HEK293 (cell line): ENCODE measurements at regions not wholly inside any gene's neighbourhood (a gene's known extent, or its start where the extent isn't known, plus 50 kb on each side); places are given as distances from the start of the nearest gene placed in this dataset.

ENCODE experiments used
- CTCF ChIA-PET: fragments of 350-600 bp; formaldehyde crosslinking; extraction: SDS; loops from one replicate; lab custom pipeline; 2021; ENCODE audit warnings: antibody characterized with exemption; lab: Yijun Ruan, JAX
- POLR2A ChIA-PET: fragments of 300-600 bp; formaldehyde crosslinking; extraction: SDS; loops from one replicate; lab custom pipeline; 2020; ENCODE audit warnings: antibody characterized with exemption, inconsistent platforms; lab: Yijun Ruan, JAX
- H3K27ac ChIP-seq: fragments of 200-500 bp; sonication (Bioruptor generic); 2 replicates; pipeline ENCODE4 v1.5.1; 2014; ENCODE audit warnings: low read depth, low read length, control low read depth, inconsistent platforms; ENCODE audit errors: extremely low read depth
- H3K36me3 ChIP-seq, 2 experiments: fragments of 200-500 bp in 1 of 2; sonication (Bioruptor generic) in 1 of 2; 1 replicate in 1 of 2; 2 replicates in 1 of 2; pipeline ENCODE4 v1.5.1; 2014 to 2017; ENCODE audit warnings: inconsistent platforms in 2 of 2, low read length in 2 of 2; ENCODE audit not compliant: control insufficient read depth in 2 of 2, insufficient read depth in 1 of 2
- H3K4me1 ChIP-seq: fragments of 200-500 bp; sonication (Bioruptor generic); 2 replicates; pipeline ENCODE4 v1.5.1; 2014; ENCODE audit warnings: mild to moderate bottlenecking, low read length, inconsistent platforms; ENCODE audit not compliant: control insufficient read depth, insufficient read depth
- H3K4me3 ChIP-seq: 2 replicates; pipeline ENCODE4 v1.5.1; 2011; ENCODE audit warnings: low read depth, mild to moderate bottlenecking, control low read depth, low read length, moderate library complexity
- H3K9me3 ChIP-seq: fragments of 200-500 bp; sonication (Bioruptor generic); 2 replicates; pipeline ENCODE4 v1.5.1; 2014; ENCODE audit warnings: low read depth, low read length, inconsistent platforms; ENCODE audit not compliant: control insufficient read depth, insufficient read depth
- BCL11A ChIP-seq: fragments of 450-650 bp; formaldehyde crosslinking; IDR thresholded peaks from 2 replicates; pipeline ENCODE4 v1.5.1; 2016; ENCODE audit warnings: low read depth, missing biosample characterization, missing genetic modification characterization
- ELK4 ChIP-seq: IDR thresholded peaks from 2 replicates; pipeline ENCODE4 v1.6.1; 2011; ENCODE audit warnings: mild to moderate bottlenecking, low read depth, low read length, borderline replicate concordance
- FEZF1 ChIP-seq: fragments of 450-650 bp; formaldehyde crosslinking; IDR thresholded peaks from 2 replicates; pipeline ENCODE4 v1.5.1; 2016; ENCODE audit warnings: missing biosample characterization, missing genetic modification characterization
- PATZ1 ChIP-seq: fragments of 450-650 bp; formaldehyde crosslinking; IDR thresholded peaks from 2 replicates; pipeline ENCODE4 v1.5.1; 2016; ENCODE audit warnings: missing biosample characterization, missing genetic modification characterization
- SALL2 ChIP-seq: fragments of 450-650 bp; formaldehyde crosslinking; IDR thresholded peaks from 2 replicates; pipeline ENCODE4 v1.5.0; 2017; ENCODE audit warnings: missing biosample characterization, mild to moderate bottlenecking, missing genetic modification characterization, borderline replicate concordance
- SETDB1 ChIP-seq: IDR thresholded peaks from one replicate; pipeline ENCODE4 v1.6.1; 2017; ENCODE audit warnings: mild to moderate bottlenecking, low read length, moderate library complexity, mixed read lengths; ENCODE audit not compliant: insufficient read length
- ZBTB48 ChIP-seq: fragments of 450-650 bp; formaldehyde crosslinking; IDR thresholded peaks from 2 replicates; pipeline ENCODE4 v1.5.1; 2016; ENCODE audit warnings: missing biosample characterization, missing genetic modification characterization
- ZBTB6 ChIP-seq: fragments of 450-650 bp; formaldehyde crosslinking; IDR thresholded peaks from 2 replicates; pipeline ENCODE4 v1.5.1; 2017; ENCODE audit warnings: missing biosample characterization, missing genetic modification characterization
- ZNF140 ChIP-seq: fragments of 450-650 bp; formaldehyde crosslinking; IDR thresholded peaks from 2 replicates; pipeline ENCODE4 v1.5.1; 2016; ENCODE audit warnings: missing biosample characterization, missing genetic modification characterization
- ZNF175 ChIP-seq: fragments of 450-650 bp; formaldehyde crosslinking; IDR thresholded peaks from 2 replicates; pipeline ENCODE4 v1.5.1; 2016; ENCODE audit warnings: missing biosample characterization, missing genetic modification characterization
- ZNF239 ChIP-seq: fragments of 450-650 bp; formaldehyde crosslinking; IDR thresholded peaks from 2 replicates; pipeline ENCODE4 v1.5.1; 2016; ENCODE audit warnings: missing biosample characterization, missing genetic modification characterization
- ZNF24 ChIP-seq: fragments of 450-650 bp; formaldehyde crosslinking; IDR thresholded peaks from 2 replicates; pipeline ENCODE4 v1.5.1; 2016; ENCODE audit warnings: missing biosample characterization, missing genetic modification characterization
- ZNF266 ChIP-seq: fragments of 450-650 bp; formaldehyde crosslinking; IDR thresholded peaks from 2 replicates; pipeline ENCODE4 v1.5.1; 2016; ENCODE audit warnings: missing biosample characterization, missing genetic modification characterization, low read depth
- ZNF350 ChIP-seq: fragments of 450-650 bp; formaldehyde crosslinking; IDR thresholded peaks from 2 replicates; pipeline ENCODE4 v1.5.0; 2017; ENCODE audit warnings: missing biosample characterization, mild to moderate bottlenecking, missing genetic modification characterization
- ZNF366 ChIP-seq: fragments of 450-650 bp; formaldehyde crosslinking; conservative IDR thresholded peaks from 2 replicates; pipeline ENCODE4 v1.5.1; 2016; ENCODE audit warnings: missing biosample characterization, missing genetic modification characterization
- ZNF398 ChIP-seq: fragments of 450-650 bp; formaldehyde crosslinking; IDR thresholded peaks from 2 replicates; pipeline ENCODE4 v1.5.1; 2017; ENCODE audit warnings: missing biosample characterization, missing genetic modification characterization
- ZNF426 ChIP-seq: fragments of 450-650 bp; formaldehyde crosslinking; IDR thresholded peaks from 2 replicates; pipeline ENCODE4 v1.5.1; 2017; ENCODE audit warnings: missing biosample characterization, missing genetic modification characterization, mild to moderate bottlenecking, inconsistent platforms, moderate library complexity
- ZNF48 ChIP-seq: fragments of 450-650 bp; formaldehyde crosslinking; IDR thresholded peaks from 2 replicates; pipeline ENCODE4 v1.5.1; 2016; ENCODE audit warnings: missing biosample characterization, missing genetic modification characterization
- ZNF518A ChIP-seq: fragments of 450-650 bp; formaldehyde crosslinking; conservative IDR thresholded peaks from 2 replicates; pipeline ENCODE4 v1.5.1; 2016; ENCODE audit warnings: low read depth, missing biosample characterization, missing genetic modification characterization
- ZNF670 ChIP-seq: fragments of 450-650 bp; formaldehyde crosslinking; IDR thresholded peaks from 2 replicates; pipeline ENCODE4 v1.5.1; 2016; ENCODE audit warnings: missing biosample characterization, missing genetic modification characterization, low read depth
- ZNF701 ChIP-seq: fragments of 450-650 bp; formaldehyde crosslinking; IDR thresholded peaks from 2 replicates; pipeline ENCODE4 v1.5.1; 2016; ENCODE audit warnings: missing biosample characterization, missing genetic modification characterization
- ZSCAN23 ChIP-seq: fragments of 450-650 bp; formaldehyde crosslinking; IDR thresholded peaks from 2 replicates; pipeline ENCODE4 v1.5.1; 2016; ENCODE audit warnings: missing biosample characterization, missing genetic modification characterization

- Histone ChIP-seq H3K27ac (no peak overlapping the region), H3K36me3 (no peaks in the 10 kb centered on the region), H3K4me1 (no peaks in the 10 kb centered on the region), H3K9me3 (no peaks in the 10 kb centered on the region), H3K4me3 (no peak overlapping the region)
- TF ChIP-seq ZNF24 (tag by site-specific recombination) (no peak), ZNF670 (tag by site-specific recombination) (no peak), ZNF701 (tag by site-specific recombination) (no peak), SALL2 (tag by site-specific recombination) (no peak), ZNF366 (tag by site-specific recombination) (no peak), ZNF239 (tag by site-specific recombination) (no peak), ZSCAN23 (tag by site-specific recombination) (no peak), ELK4 (no peak), ZNF175 (tag by site-specific recombination) (no peak), ZNF398 (no peak)
- CTCF ChIA-PET, result interaction anchor here (0.7 kb wide), 1 partner anchor 481 kb away, joined by 3 read pairs; no protein-coding TSS in a partner anchor
- POLR2A ChIA-PET, result no interaction called here
These were observed 67.8 kb upstream of the EPHA5 start for GRCh38 chr4:65738134-65738533.

GRCh38 chr4:65737672-65738071 is 67.4 kb upstream of the EPHA5 start:
- Histone ChIP-seq H3K4me1 (no peaks in the 10 kb centered on the region), H3K9me3 (no peaks in the 10 kb centered on the region), H3K4me3 (no peak overlapping the region), H3K27ac (no peak overlapping the region), H3K36me3 (no peaks in the 10 kb centered on the region)
- ChIA-PET POLR2A (no interaction called here), CTCF (no interaction called here)
- TF ChIP-seq FEZF1, result no peak
- TF ChIP-seq PATZ1, result no peak
- TF ChIP-seq ZNF350 (tag by site-specific recombination), result no peak
- no peak for TF ChIP-seq ZNF48
- no peak for TF ChIP-seq SETDB1
- no peak for TF ChIP-seq ZNF266 (tag by site-specific recombination)
- TF ChIP-seq ZNF140, result no peak
- TF ChIP-seq ZNF366 (tag by site-specific recombination), result no peak
- TF ChIP-seq BCL11A (tag by site-specific recombination), result no peak
- no peak for TF ChIP-seq ZNF426 (tag by site-specific recombination)
- no peak for TF ChIP-seq ZBTB48 (tag by site-specific recombination)
- TF ChIP-seq ZNF175 (tag by site-specific recombination), result no peak
- TF ChIP-seq ZBTB6 (tag by site-specific recombination), result no peak
- no peak for TF ChIP-seq ELK4
- no peak for TF ChIP-seq ZNF518A (tag by site-specific recombination)
